SU-DHL-6 (cell line): ENCODE measurements at regions not wholly inside any gene's neighbourhood (a gene's known extent, or its start where the extent isn't known, plus 50 kb on each side); places are given as distances from the start of the nearest gene placed in this dataset.
"Not testable (repeated sequence)": the region's sequence is repeated elsewhere in the genome, so short reads cannot be mapped to it uniquely, and the experiment has no call there.

Source experiments
- CTCF ChIP-seq: fragments of 200-600 bp; sonication (generic); IDR thresholded peaks from one replicate; pipeline ENCODE4 v1.5.1; 2017; ENCODE audit warnings: antibody characterized with exemption, mild to moderate bottlenecking, low read length, moderate library complexity; ENCODE audit not compliant: insufficient read depth, poor library complexity, severe bottlenecking
- EZH2phosphoT487 ChIP-seq: fragments of 200-600 bp; sonication (generic), shearing (Covaris generic); conservative IDR thresholded peaks from 2 replicates; pipeline ENCODE4 v1.6.1; 2018; ENCODE audit warnings: mild to moderate bottlenecking, antibody characterized with exemption, low read length, moderate library complexity, mixed read lengths

- TF ChIP-seq EZH2phosphoT487, CTCF: not testable (repeated sequence)
Measured at GRCh38 chr11:37246092-37246491, 648.1 kb upstream of the RAG2 start.
